HS-27A (cell line): ENCODE measurements at regions not wholly inside any gene's neighbourhood (a gene's known extent, or its start where the extent isn't known, plus 50 kb on each side); places are given as distances from the start of the nearest gene placed in this dataset.

ENCODE experiments used
- DNase-seq: peaks from one replicate; pipeline ENCODE4 v3.0.0-alpha.2; 2012; ENCODE audit warnings: low read depth, missing footprints

GRCh38 chr4:137630252-137630651, 98.0 kb upstream of the PCDH18 start:
- no peak for DNase-seq

- DNase-seq: no peak
Measured at GRCh38 chr4:137627739-137628460, 95.6 kb upstream of the PCDH18 start.

GRCh38 chr4:137626942-137627738, 94.8 kb upstream of the PCDH18 start:
- no peak for DNase-seq

- DNase-seq: no peak
Measured at GRCh38 chr4:137623013-137623412, 90.7 kb upstream of the PCDH18 start.

- DNase-seq: no peak
Measured at GRCh38 chr4:137621056-137621455, 88.8 kb upstream of the PCDH18 start.

- no peak for DNase-seq
Measured at GRCh38 chr4:137614491-137614890, 82.2 kb upstream of the PCDH18 start.

- no peak for DNase-seq
Measured at GRCh38 chr4:137611998-137612700, 79.9 kb upstream of the PCDH18 start.

GRCh38 chr4:137610960-137611359, 78.7 kb upstream of the PCDH18 start:
- DNase-seq: no peak

GRCh38 chr4:137609718-137610430, 77.6 kb upstream of the PCDH18 start:
- DNase-seq: no peak

GRCh38 chr4:137608085-137608484, 75.8 kb upstream of the PCDH18 start:
- DNase-seq: no peak

- DNase-seq: no peak
Measured at GRCh38 chr4:137602436-137602835, 70.1 kb upstream of the PCDH18 start.

GRCh38 chr4:137601934-137602333, 69.6 kb upstream of the PCDH18 start:
- DNase-seq: no peak

- no peak for DNase-seq
Measured at GRCh38 chr4:137599734-137600133, 67.4 kb upstream of the PCDH18 start.

GRCh38 chr4:137597752-137598430, 65.6 kb upstream of the PCDH18 start:
- no peak for DNase-seq

GRCh38 chr4:137587796-137588195, 55.5 kb upstream of the PCDH18 start:
- no peak for DNase-seq

- DNase-seq: no peak
Measured at GRCh38 chr4:137583671-137584070, 51.4 kb upstream of the PCDH18 start.
